ENCODE measurements at regions not wholly inside any gene's neighbourhood (a gene's known extent, or its start where the extent isn't known, plus 50 kb on each side); places are given as distances from the start of the nearest gene placed in this dataset.

GRCh38 chr2:61639721-61640120 is 101.6 kb upstream of the XPO1 start:
- in situ Hi-C loops (cut with MboI; ENCODE audit: low sequenced_read_pairs, unreplicated experiment): no loop called here
- no peak for DNase-seq (ENCODE audit: low spot score)
- no peak for TF ChIP-seq CTCF (IDR thresholded peaks at IDR 0.05; ENCODE audit: borderline replicate concordance, control extremely low read depth, extremely low read depth, insufficient read depth, missing control alignments)

GRCh38 chr2:61636686-61637085 is 98.5 kb upstream of the XPO1 start:
- TF ChIP-seq CTCF (IDR thresholded peaks at IDR 0.05; ENCODE audit: borderline replicate concordance, control extremely low read depth, extremely low read depth, insufficient read depth, missing control alignments): no peak

GRCh38 chr2:61634512-61634911 is 96.4 kb upstream of the XPO1 start:
- no peak for DNase-seq (ENCODE audit: low spot score)
- in situ Hi-C loops (cut with MboI; ENCODE audit: low sequenced_read_pairs, unreplicated experiment): no loop called here
- no peak for TF ChIP-seq CTCF (IDR thresholded peaks at IDR 0.05; ENCODE audit: borderline replicate concordance, control extremely low read depth, extremely low read depth, insufficient read depth, missing control alignments)

More at GRCh38 chr2:61636686-61637085, 98.5 kb upstream of the XPO1 start:
- in situ Hi-C loops (cut with MboI; ENCODE audit: low sequenced_read_pairs, unreplicated experiment): no loop called here
- DNase-seq (ENCODE audit: low spot score): no peak

GRCh38 chr2:61633250-61633649 is 95.1 kb upstream of the XPO1 start:
- in situ Hi-C loops (cut with MboI; ENCODE audit: low sequenced_read_pairs, unreplicated experiment): no loop called here

GRCh38 chr2:61632276-61633169 is 94.4 kb upstream of the XPO1 start:
- in situ Hi-C loops (cut with MboI; ENCODE audit: low sequenced_read_pairs, unreplicated experiment): no loop called here
- DNase-seq (ENCODE audit: low spot score): no peak
- no peak for TF ChIP-seq CTCF (IDR thresholded peaks at IDR 0.05; ENCODE audit: borderline replicate concordance, control extremely low read depth, extremely low read depth, insufficient read depth, missing control alignments)

More at GRCh38 chr2:61633250-61633649, 95.1 kb upstream of the XPO1 start:
- TF ChIP-seq CTCF (IDR thresholded peaks at IDR 0.05; ENCODE audit: borderline replicate concordance, control extremely low read depth, extremely low read depth, insufficient read depth, missing control alignments): no peak
- no peak for DNase-seq (ENCODE audit: low spot score)

GRCh38 chr2:61631321-61631720 is 93.2 kb upstream of the XPO1 start:
- no peak for TF ChIP-seq CTCF (IDR thresholded peaks at IDR 0.05; ENCODE audit: borderline replicate concordance, control extremely low read depth, extremely low read depth, insufficient read depth, missing control alignments)
- in situ Hi-C loops (cut with MboI; ENCODE audit: low sequenced_read_pairs, unreplicated experiment): no loop called here

More at GRCh38 chr2:61631321-61631720, 93.2 kb upstream of the XPO1 start:
- no peak for DNase-seq (ENCODE audit: low spot score)

Measured in GM13976 (cell line).